Pulmonary artery endothelial cell (primary cell): ENCODE measurements at regions not wholly inside any gene's neighbourhood (a gene's known extent, or its start where the extent isn't known, plus 50 kb on each side); places are given as distances from the start of the nearest gene placed in this dataset.
A peak's percentile ranks its signal among the peaks of the same experiment; 100 is the strongest.
"Not testable (repeated sequence)": the region's sequence is repeated elsewhere in the genome, so short reads cannot be mapped to it uniquely, and the experiment has no call there.

Experiments
- DNase-seq: peaks from one replicate; pipeline ENCODE4 v3.0.0-alpha.2; 2011; ENCODE audit warnings: low read depth, low spot score

- no peak for DNase-seq
Observed at GRCh38 chr4:151519728-151520415, 110.9 kb downstream of the FHIP1A start.

DNA sequence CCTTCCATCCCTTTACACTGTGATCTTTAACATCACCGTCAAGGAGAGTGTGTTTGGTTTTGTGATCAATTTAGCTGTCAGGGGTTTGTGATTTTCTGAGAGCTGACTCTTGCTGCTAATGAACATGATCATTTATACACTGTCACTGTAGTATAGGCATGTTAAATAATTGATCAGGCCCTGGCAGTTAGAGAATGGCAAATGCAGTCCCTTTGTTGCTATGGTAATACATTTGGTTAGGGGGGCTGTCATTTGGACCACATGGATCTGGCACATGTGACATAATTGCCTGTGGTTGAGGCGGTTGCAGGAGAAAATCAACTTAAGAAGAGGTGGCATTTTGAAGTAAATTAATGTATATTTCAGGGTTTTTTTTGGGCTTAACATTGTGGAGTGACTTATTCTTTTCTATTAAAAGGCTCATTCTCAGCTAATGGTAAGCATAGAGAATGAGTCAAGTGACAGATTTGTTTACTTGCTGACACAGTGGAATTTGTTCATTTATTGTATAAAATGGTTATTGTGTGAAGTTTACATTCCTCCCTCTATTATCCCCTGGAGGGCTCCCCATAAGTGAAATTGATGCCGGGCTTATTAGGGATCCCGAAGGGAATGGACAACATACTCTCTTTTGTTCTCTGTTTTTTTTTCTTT lies 114.0 kb downstream of the FHIP1A start:
- no peak for DNase-seq

DNA sequence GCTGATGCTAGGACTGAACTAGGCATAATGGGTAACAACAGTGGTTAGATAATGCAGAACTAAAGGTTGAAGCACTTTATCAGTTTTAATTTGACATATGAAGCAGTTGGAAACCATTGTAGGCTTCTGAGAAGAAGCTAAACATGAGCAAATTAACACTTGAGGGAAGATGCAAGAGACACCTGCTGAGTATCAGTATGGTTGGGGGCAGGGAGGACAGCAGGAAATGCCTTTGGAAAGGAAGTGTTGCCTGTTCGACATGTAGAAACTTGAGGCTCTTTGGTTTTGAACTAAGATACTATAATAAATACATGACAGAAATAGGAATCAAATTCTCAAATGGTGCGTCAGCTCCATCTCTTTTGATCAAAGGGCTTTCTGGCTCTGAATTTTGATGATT lies 115.6 kb downstream of the FHIP1A start:
- no peak for DNase-seq

- DNase-seq: not testable (repeated sequence)
Observed at GRCh38 chr4:151526489-151526888, 117.5 kb downstream of the FHIP1A start.

DNA sequence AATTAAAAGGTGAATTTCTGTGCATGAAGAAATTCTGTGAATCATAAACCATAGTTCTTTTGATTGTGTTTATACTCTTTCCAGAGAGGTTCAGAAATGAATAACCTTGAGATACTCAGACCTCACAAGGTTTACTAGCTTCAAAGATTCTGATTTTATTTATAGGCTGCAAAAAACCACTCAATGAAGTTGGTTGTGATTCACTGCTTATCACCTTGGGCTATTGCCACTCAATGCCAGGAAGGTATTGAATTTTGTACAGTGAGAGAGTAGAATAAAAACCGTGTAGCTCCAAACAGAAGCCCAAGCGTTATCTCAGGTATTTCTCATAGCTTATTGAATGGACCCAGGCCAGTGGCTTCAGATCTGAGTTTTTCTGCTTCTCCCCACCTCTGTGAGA lies 118.7 kb downstream of the FHIP1A start:
- DNase-seq: no peak

DNA sequence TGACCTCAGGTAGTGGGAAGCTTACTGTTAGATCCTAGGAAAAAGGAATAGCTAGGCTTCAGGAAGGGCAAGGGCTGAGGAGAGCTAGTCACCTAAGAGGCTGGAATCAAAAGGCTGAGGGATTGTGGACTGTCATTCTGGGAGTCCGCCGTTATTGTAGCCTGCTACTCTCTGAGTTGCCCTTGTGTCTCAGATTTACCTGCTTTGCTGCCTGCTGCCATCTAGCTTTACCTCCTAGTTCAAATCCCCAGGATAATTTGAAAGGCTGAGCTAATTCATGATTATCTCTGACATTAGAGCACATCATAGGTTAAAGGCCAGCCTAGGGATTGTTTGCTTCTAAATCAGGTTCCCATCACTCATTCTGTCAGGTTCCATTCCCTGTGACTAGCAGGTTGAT lies 120.2 kb downstream of the FHIP1A start:
- DNase-seq: no peak

GRCh38 chr4:151530230-151530629 lies 121.3 kb downstream of the FHIP1A start:
- DNase-seq: no peak

DNA sequence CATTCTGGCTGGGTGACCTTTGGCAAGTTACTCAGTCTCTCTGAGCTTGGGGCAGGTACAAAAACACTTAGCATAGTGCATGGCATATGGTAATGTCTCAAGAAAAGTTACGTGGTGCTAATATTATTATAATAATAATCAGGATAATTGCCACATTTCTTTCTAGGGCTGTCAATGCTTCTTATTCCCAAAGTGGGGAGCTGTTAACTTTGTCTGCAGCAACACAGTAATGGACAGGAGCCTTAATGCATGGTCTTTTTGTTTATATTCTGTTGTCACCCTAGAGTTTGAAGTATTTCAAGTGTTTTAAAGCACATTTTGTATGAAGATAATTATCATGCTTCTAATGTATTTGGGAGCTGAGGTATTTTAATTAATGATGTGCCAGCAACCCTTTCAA lies 121.8 kb downstream of the FHIP1A start:
- DNase-seq: no peak

- no peak for DNase-seq
Observed at GRCh38 chr4:151532001-151532708, 123.2 kb downstream of the FHIP1A start.

DNA sequence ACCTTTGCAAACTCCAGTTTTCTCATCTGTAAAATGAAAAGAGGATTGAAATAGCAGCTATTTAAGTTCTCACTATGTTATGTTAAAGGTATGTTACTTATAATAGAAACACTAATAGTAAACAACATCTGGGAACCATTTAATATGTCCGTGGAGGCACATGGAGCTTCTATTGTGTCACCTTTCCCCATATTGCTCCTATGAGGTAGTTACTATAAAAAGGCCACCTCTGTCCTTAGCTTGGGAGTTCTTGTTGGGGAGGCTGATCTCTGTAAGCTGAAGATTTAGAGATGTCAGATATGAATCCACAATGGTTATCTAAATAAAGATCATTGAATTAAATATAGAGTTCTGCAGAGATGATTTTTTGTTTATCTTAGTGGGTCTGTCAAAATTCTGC lies 125.2 kb downstream of the FHIP1A start:
- no peak for DNase-seq

- DNase-seq: no peak
Observed at GRCh38 chr4:151535366-151535765, 126.4 kb downstream of the FHIP1A start.

GRCh38 chr4:151537687-151538086 lies 128.7 kb downstream of the FHIP1A start:
- DNase-seq: no peak

DNA sequence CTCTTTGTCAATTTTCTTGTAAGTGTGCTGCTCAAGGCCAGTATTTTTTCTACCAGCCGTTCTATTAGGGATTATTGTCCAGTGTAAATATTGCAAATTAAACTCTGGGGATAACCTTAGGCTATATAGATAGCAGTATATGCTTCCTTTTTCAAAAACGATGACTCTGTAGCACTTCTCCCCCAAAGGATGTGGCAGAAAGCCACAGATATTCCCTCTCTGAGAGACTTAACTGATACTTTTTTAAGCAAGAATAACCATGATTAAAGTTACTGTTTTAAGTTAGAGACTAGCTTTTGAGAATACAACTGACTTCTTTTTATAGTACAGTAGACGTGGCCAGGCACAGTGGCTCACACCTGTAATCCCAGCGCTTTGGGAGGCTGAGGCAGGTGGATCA lies 130.0 kb downstream of the FHIP1A start:
- no peak for DNase-seq

GRCh38 chr4:151540728-151541388 lies 131.9 kb downstream of the FHIP1A start:
- DNase-seq: peak; percentile 8

DNA sequence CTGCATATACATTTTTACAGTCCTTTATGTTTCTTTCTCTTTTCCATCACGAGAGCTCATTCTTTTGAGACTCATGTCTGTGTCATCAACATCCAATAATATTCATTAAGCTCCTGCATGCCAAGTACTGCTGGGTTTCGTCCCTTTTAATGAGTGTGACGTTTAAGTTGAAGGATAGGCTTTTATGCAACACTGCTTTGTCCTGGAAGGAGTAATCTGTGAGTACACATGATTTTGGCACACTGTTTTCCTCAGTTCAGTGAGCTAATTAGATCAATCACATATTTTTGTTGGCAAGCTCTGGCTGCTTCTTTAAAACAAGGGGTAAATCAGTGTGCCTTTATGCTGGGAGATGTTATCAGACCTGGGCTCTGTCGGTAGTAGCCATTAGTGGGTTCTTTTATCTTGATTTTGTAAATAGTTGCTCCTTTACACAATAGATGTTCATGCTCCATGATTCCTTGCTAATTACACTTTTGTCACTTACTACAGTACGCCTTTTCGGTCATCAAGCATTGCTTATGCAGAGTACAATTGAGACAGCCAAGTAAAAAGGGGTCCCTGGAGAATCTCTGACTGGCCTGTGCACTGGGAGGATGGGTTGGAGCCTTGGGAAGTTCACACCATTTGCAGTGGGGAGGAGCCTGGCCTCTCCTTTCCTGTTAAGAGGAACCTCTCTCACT lies 132.6 kb downstream of the FHIP1A start:
- DNase-seq: no peak

DNA sequence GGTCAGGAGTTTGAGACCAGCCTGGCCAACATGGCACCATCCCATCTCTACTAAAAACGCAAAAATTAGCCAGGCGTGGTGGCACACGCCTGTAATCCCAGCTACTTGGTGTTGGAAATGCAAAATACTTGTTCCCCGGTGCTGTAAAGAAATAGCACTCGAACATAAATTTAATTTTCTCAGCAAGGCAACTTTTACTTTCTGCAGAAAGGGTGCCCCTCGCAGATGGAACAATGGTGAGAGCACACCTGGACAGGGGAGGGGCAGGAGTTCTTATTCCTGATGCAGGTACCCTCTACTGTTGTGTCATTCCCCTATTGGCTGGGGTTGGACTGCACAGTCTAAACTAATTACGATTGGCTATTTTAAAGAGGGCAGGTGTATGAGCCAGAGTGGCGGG lies 139.7 kb downstream of the FHIP1A start:
- DNase-seq: no peak

GRCh38 chr4:151549378-151549777 lies 140.4 kb downstream of the FHIP1A start:
- DNase-seq: not testable (repeated sequence)

GRCh38 chr4:151553874-151554273 lies 144.9 kb downstream of the FHIP1A start:
- DNase-seq: no peak

DNA sequence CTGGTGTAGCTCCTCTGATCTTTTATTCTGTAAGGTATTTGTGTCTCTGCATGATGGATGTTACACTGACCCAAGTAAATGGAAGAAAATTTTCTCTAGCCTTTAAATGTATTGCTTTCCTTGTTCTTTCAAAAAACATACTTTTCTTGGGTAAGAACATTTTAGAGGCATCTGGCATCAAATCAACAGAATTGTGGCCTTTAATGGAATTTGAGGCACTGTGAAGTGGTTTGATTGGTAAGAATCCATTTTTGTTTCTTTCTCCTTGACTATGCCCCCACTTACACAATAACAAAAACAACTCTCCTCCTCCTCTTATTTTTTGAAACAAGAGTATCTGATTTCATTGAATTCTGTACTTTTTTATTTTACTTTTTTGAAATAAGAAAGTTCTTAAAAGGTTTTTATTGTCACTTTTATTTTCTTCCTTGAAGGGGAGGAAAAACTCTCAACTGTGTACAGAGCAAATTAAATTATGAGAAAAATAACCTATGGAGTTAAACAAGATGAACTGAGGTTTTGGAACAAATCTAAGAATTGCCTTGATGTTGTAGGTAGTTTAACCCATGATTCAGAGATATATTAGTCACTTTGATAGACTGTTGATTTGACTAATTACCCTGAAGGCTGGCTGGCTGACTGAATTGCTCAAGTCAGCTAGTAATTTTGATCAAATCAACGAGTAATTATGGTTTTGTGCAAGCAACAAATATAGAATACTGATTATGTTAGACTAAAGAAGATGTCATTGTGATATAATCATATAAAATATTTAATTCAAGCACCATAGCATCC lies 146.4 kb downstream of the FHIP1A start:
- DNase-seq: no peak

DNA sequence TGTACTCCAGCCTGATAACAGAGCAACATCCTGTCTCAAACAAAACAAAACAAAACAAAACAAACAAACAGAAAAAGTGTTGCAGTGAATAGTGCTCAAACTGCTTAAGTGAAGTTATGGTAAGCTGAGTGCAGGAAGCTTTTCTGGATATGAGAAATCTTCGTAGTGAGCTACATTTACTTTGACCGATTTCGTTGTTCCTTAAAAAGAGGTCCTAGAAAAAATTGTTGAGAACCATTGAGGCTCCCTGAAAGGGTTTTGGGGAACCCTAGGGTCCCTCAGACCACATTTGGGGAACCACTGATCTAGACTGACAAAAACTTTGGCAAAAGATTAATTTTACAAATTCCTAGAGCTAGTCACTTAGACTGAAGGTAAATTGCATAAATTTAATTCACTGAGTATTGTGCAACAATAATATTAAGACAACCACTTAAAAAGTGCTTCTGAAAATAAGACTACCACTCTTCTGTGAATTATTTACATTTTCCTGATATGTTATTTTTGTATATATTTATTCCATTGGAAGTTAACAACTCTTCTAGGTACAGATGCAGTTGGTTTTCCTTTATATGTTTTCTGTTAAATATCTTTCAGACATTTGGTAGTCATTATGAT lies 149.6 kb downstream of the FHIP1A start:
- DNase-seq: no peak
